ENCODE measurements at regions not wholly inside any gene's neighbourhood (a gene's known extent, or its start where the extent isn't known, plus 50 kb on each side); places are given as distances from the start of the nearest gene placed in this dataset.

- DNase-seq (ENCODE audit: low spot score in 2 of 2), result no peak
- in situ Hi-C loops (cut with MboI; ENCODE audit: low sequenced_read_pairs), result no loop called here
- 0 out of 2 replicates have a peak, but pooled peaks cover 2% of the 10 kb centered on the region for H3K27me3 ChIP-seq (ENCODE audit: low read depth)
- no peaks in the 10 kb centered on the region for H3K4me1 ChIP-seq
- H3K9me3 ChIP-seq, result no peaks in the 10 kb centered on the region
- no peaks in the 10 kb centered on the region for H3K36me3 ChIP-seq (replicated peaks)
- H3K4me3 ChIP-seq, result no peak overlapping the region
Observed at GRCh38 chr11:120028897-120029258, 109.0 kb downstream of the TRIM29 start.

- in situ Hi-C loops (cut with MboI; ENCODE audit: low sequenced_read_pairs), result no loop called here
- H3K4me1 ChIP-seq, result no peaks in the 10 kb centered on the region
- 0 out of 2 replicates have a peak, but pooled peaks cover 2% of the 10 kb centered on the region for H3K27me3 ChIP-seq (ENCODE audit: low read depth)
- H3K36me3 ChIP-seq (replicated peaks), result no peaks in the 10 kb centered on the region
- no peaks in the 10 kb centered on the region for H3K9me3 ChIP-seq
- no peak overlapping the region for H3K4me3 ChIP-seq
- DNase-seq (ENCODE audit: low spot score in 2 of 2), result no peak
Observed at GRCh38 chr11:120028181-120028896, 109.6 kb downstream of the TRIM29 start.

- Histone ChIP-seq H3K9me3 (no peaks in the 10 kb centered on the region), H3K4me1 (no peaks in the 10 kb centered on the region), H3K36me3 (replicated peaks) (no peaks in the 10 kb centered on the region), H3K4me3 (no peak overlapping the region), H3K27me3 (ENCODE audit: low read depth) (0 out of 2 replicates have a peak, but pooled peaks cover 2% of the 10 kb centered on the region)
- no peak for DNase-seq (ENCODE audit: low spot score in 2 of 2)
- in situ Hi-C loops (cut with MboI; ENCODE audit: low sequenced_read_pairs), result no loop called here
Observed at GRCh38 chr11:120027546-120028180, 110.2 kb downstream of the TRIM29 start.

- no peak for DNase-seq (ENCODE audit: low spot score in 2 of 2)
- H3K27me3 ChIP-seq (ENCODE audit: low read depth), result 0 out of 2 replicates have a peak, but pooled peaks cover 2% of the 10 kb centered on the region
- no peaks in the 10 kb centered on the region for H3K9me3 ChIP-seq
- H3K4me3 ChIP-seq, result no peak overlapping the region
- no peaks in the 10 kb centered on the region for H3K36me3 ChIP-seq (replicated peaks)
- in situ Hi-C loops (cut with MboI; ENCODE audit: low sequenced_read_pairs), result no loop called here
- H3K4me1 ChIP-seq, result no peaks in the 10 kb centered on the region
Observed at GRCh38 chr11:120025606-120026335, 112.1 kb downstream of the TRIM29 start.

GRCh38 chr11:120024586-120024985 lies 113.3 kb downstream of the TRIM29 start:
- in situ Hi-C loops (cut with MboI; ENCODE audit: low sequenced_read_pairs), result no loop called here
- Histone ChIP-seq H3K4me3 (no peak overlapping the region), H3K27me3 (ENCODE audit: low read depth) (0 out of 2 replicates have a peak, but pooled peaks cover 2% of the 10 kb centered on the region), H3K4me1 (no peaks in the 10 kb centered on the region), H3K9me3 (no peaks in the 10 kb centered on the region), H3K36me3 (replicated peaks) (no peaks in the 10 kb centered on the region)
- no peak for DNase-seq (ENCODE audit: low spot score in 2 of 2)

GRCh38 chr11:120024046-120024445 lies 113.9 kb downstream of the TRIM29 start:
- Histone ChIP-seq H3K4me1 (no peaks in the 10 kb centered on the region), H3K4me3 (no peak overlapping the region), H3K36me3 (replicated peaks) (no peaks in the 10 kb centered on the region), H3K9me3 (no peaks in the 10 kb centered on the region), H3K27me3 (ENCODE audit: low read depth) (0 out of 2 replicates have a peak, but pooled peaks cover 2% of the 10 kb centered on the region)
- DNase-seq (ENCODE audit: low spot score in 2 of 2), result no peak
- in situ Hi-C loops (cut with MboI; ENCODE audit: low sequenced_read_pairs), result no loop called here

GRCh38 chr11:120023551-120023950 lies 114.4 kb downstream of the TRIM29 start:
- in situ Hi-C loops (cut with MboI; ENCODE audit: low sequenced_read_pairs), result no loop called here
- peaks cover 2% of the 10 kb centered on the region; the same call in 1 of the 2 replicates for H3K27me3 ChIP-seq (ENCODE audit: low read depth)
- DNase-seq (ENCODE audit: low spot score in 2 of 2), result no peak

GRCh38 chr11:120023120-120023519 lies 114.8 kb downstream of the TRIM29 start:
- Histone ChIP-seq H3K4me3 (no peak overlapping the region), H3K4me1 (no peaks in the 10 kb centered on the region), H3K27me3 (ENCODE audit: low read depth) (peaks cover 2% of the 10 kb centered on the region; the same call in 1 of the 2 replicates), H3K36me3 (replicated peaks) (no peaks in the 10 kb centered on the region), H3K9me3 (no peaks in the 10 kb centered on the region)
- DNase-seq (ENCODE audit: low spot score in 2 of 2), result no peak
- in situ Hi-C loops (cut with MboI; ENCODE audit: low sequenced_read_pairs), result no loop called here

More at GRCh38 chr11:120023551-120023950, 114.4 kb downstream of the TRIM29 start:
- no peaks in the 10 kb centered on the region for H3K4me1 ChIP-seq
- H3K36me3 ChIP-seq (replicated peaks), result no peaks in the 10 kb centered on the region
- H3K9me3 ChIP-seq, result no peaks in the 10 kb centered on the region
- H3K4me3 ChIP-seq, result no peak overlapping the region

GRCh38 chr11:120022617-120023016 lies 115.3 kb downstream of the TRIM29 start:
- no peak for DNase-seq (ENCODE audit: low spot score in 2 of 2)
- no peaks in the 10 kb centered on the region for H3K36me3 ChIP-seq (replicated peaks)
- no peaks in the 10 kb centered on the region for H3K4me1 ChIP-seq
- H3K9me3 ChIP-seq, result no peaks in the 10 kb centered on the region
- no peaks in the 10 kb centered on the region; the same call in 1 of the 2 replicates for H3K27me3 ChIP-seq (ENCODE audit: low read depth)
- in situ Hi-C loops (cut with MboI; ENCODE audit: low sequenced_read_pairs), result no loop called here
- no peak overlapping the region for H3K4me3 ChIP-seq

- Histone ChIP-seq H3K36me3 (replicated peaks) (no peaks in the 10 kb centered on the region), H3K27me3 (ENCODE audit: low read depth) (peaks cover 3% of the 10 kb centered on the region), H3K9me3 (no peaks in the 10 kb centered on the region), H3K4me1 (no peaks in the 10 kb centered on the region), H3K4me3 (no peak overlapping the region)
- no peak for DNase-seq (ENCODE audit: low spot score in 2 of 2)
- in situ Hi-C loops (cut with MboI; ENCODE audit: low sequenced_read_pairs), result no loop called here
Observed at GRCh38 chr11:120021978-120022377, 115.9 kb downstream of the TRIM29 start.

GRCh38 chr11:120021391-120021953 lies 116.4 kb downstream of the TRIM29 start:
- Histone ChIP-seq H3K4me1 (no peaks in the 10 kb centered on the region), H3K27me3 (ENCODE audit: low read depth) (peaks cover 8% of the 10 kb centered on the region)
- in situ Hi-C loops (cut with MboI; ENCODE audit: low sequenced_read_pairs), result no loop called here

GRCh38 chr11:120020981-120021380 lies 116.9 kb downstream of the TRIM29 start:
- no peak for DNase-seq (ENCODE audit: low spot score in 2 of 2)
- in situ Hi-C loops (cut with MboI; ENCODE audit: low sequenced_read_pairs), result no loop called here
- Histone ChIP-seq H3K36me3 (replicated peaks) (no peaks in the 10 kb centered on the region), H3K27me3 (ENCODE audit: low read depth) (peaks cover 12% of the 10 kb centered on the region), H3K4me3 (no peak overlapping the region), H3K4me1 (no peaks in the 10 kb centered on the region), H3K9me3 (no peaks in the 10 kb centered on the region)

More at GRCh38 chr11:120021391-120021953, 116.4 kb downstream of the TRIM29 start:
- H3K9me3 ChIP-seq, result no peaks in the 10 kb centered on the region
- no peak for DNase-seq (ENCODE audit: low spot score in 2 of 2)
- no peaks in the 10 kb centered on the region for H3K36me3 ChIP-seq (replicated peaks)
- no peak overlapping the region for H3K4me3 ChIP-seq

GRCh38 chr11:120020486-120020885 lies 117.4 kb downstream of the TRIM29 start:
- in situ Hi-C loops (cut with MboI; ENCODE audit: low sequenced_read_pairs), result no loop called here
- H3K9me3 ChIP-seq, result no peaks in the 10 kb centered on the region
- peaks cover 17% of the 10 kb centered on the region for H3K27me3 ChIP-seq (ENCODE audit: low read depth)
- no peak overlapping the region for H3K4me3 ChIP-seq
- no peak for DNase-seq (ENCODE audit: low spot score in 2 of 2)
- no peaks in the 10 kb centered on the region for H3K4me1 ChIP-seq
- H3K36me3 ChIP-seq (replicated peaks), result no peaks in the 10 kb centered on the region

Measured in HAP-1 (cell line).